Hematopoietic multipotent progenitor cell treated with erythropoietin and hydrocortisone succinate and interleukin-3 and kit ligand, for 4 days (in vitro differentiated cells): ENCODE measurements at regions not wholly inside any gene's neighbourhood (a gene's known extent, or its start where the extent isn't known, plus 50 kb on each side); places are given as distances from the start of the nearest gene placed in this dataset.
"Not testable (repeated sequence)": the region's sequence is repeated elsewhere in the genome, so short reads cannot be mapped to it uniquely, and the experiment has no call there.

Source experiments
- DNase-seq: peaks from one replicate; pipeline ENCODE4 v3.0.0-alpha.2; 2015

- peak; percentile 80 for DNase-seq
Observed at GRCh38 chr21:19433623-19434022, 1030.0 kb upstream of the TMPRSS15 start.

GRCh38 chr21:19440792-19441655, 1037.4 kb upstream of the TMPRSS15 start:
- DNase-seq = peak; percentile 47

GRCh38 chr21:19458295-19458694, 1054.7 kb upstream of the TMPRSS15 start:
- no peak for DNase-seq

GRCh38 chr21:19461481-19462205, 1058.1 kb upstream of the TMPRSS15 start:
- DNase-seq = no peak

- DNase-seq = no peak
Observed at GRCh38 chr21:19463966-19464365, 1060.4 kb upstream of the TMPRSS15 start.

GRCh38 chr21:19468991-19469715, 1065.6 kb upstream of the TMPRSS15 start:
- no peak for DNase-seq

- DNase-seq = no peak
Observed at GRCh38 chr21:19475525-19475924, 1071.9 kb upstream of the TMPRSS15 start.

- DNase-seq = no peak
Observed at GRCh38 chr21:19489930-19490329, 1086.3 kb upstream of the TMPRSS15 start.

- DNase-seq = peak; percentile 91
Observed at GRCh38 chr21:19490481-19490880, 1086.9 kb upstream of the TMPRSS15 start.

GRCh38 chr21:19493437-19494241, 1090.1 kb upstream of the TMPRSS15 start:
- DNase-seq = not testable (repeated sequence)

GRCh38 chr21:19501115-19501514, 1097.5 kb upstream of the TMPRSS15 start:
- DNase-seq = no peak

GRCh38 chr21:19507682-19508260, 1104.2 kb upstream of the TMPRSS15 start:
- DNase-seq = peak; percentile 53

GRCh38 chr21:19508442-19508841, 1104.9 kb upstream of the TMPRSS15 start:
- DNase-seq = no peak

- DNase-seq = no peak
Observed at GRCh38 chr21:19508844-19509243, 1105.3 kb upstream of the TMPRSS15 start.

- DNase-seq = no peak
Observed at GRCh38 chr21:19510057-19510456, 1106.5 kb upstream of the TMPRSS15 start.

- DNase-seq = peak; percentile 13
Observed at GRCh38 chr21:19510653-19511052, 1107.1 kb upstream of the TMPRSS15 start.

GRCh38 chr21:19522381-19522780, 1118.8 kb upstream of the TMPRSS15 start:
- DNase-seq = no peak

- DNase-seq = no peak
Observed at GRCh38 chr21:19523061-19523460, 1119.5 kb upstream of the TMPRSS15 start.

- no peak for DNase-seq
Observed at GRCh38 chr21:19523746-19524145, 1120.2 kb upstream of the TMPRSS15 start.

GRCh38 chr21:19529031-19529430, 1125.4 kb upstream of the TMPRSS15 start:
- DNase-seq = no peak

GRCh38 chr21:19535356-19535755, 1131.8 kb upstream of the TMPRSS15 start:
- peak; percentile 13 for DNase-seq

GRCh38 chr21:19537116-19537515, 1133.5 kb upstream of the TMPRSS15 start:
- no peak for DNase-seq
